CD14-positive monocyte (primary cell): ENCODE measurements at regions not wholly inside any gene's neighbourhood (a gene's known extent, or its start where the extent isn't known, plus 50 kb on each side); places are given as distances from the start of the nearest gene placed in this dataset.

Experiments used
- DNase-seq, 3 donors: peaks; one replicate each; pipeline ENCODE4 v3.0.0-alpha.2; 2011 to 2022
- H2AFZ ChIP-seq: 2 replicates; pipeline ENCODE4 v1.6.0; 2012; ENCODE audit warnings: mild to moderate bottlenecking, low read depth, low read length, inconsistent platforms; ENCODE audit not compliant: insufficient read depth, poor library complexity, severe bottlenecking
- H3K27ac ChIP-seq, 2 donors: 1 replicate in 1 of 2; 2 replicates in 1 of 2; pipeline ENCODE4 v1.5.1; 2012 to 2013; ENCODE audit warnings: low read length in 2 of 2, control low read depth in 1 of 2, inconsistent platforms in 1 of 2, low read depth in 1 of 2, mild to moderate bottlenecking in 1 of 2
- H3K27me3 ChIP-seq, 2 donors: one replicate each; pipeline versions ENCODE4 v1.6.0 to v1.6.1; 2011 to 2013; ENCODE audit warnings: low read length in 2 of 2; ENCODE audit not compliant: control insufficient read depth in 2 of 2, insufficient read depth in 2 of 2
- H3K36me3 ChIP-seq, 2 donors: replicated peaks in 1 of 2; 1 replicate in 1 of 2; 2 replicates in 1 of 2; pipeline versions ENCODE4 v1.5.1 to v1.6.1; 2012 to 2013; ENCODE audit warnings: low read length in 2 of 2, control low read depth in 1 of 2, inconsistent platforms in 1 of 2, mild to moderate bottlenecking in 1 of 2; ENCODE audit not compliant: insufficient read depth in 2 of 2, control insufficient read depth in 1 of 2
- H3K4me1 ChIP-seq, 2 donors: 1 replicate in 1 of 2; 2 replicates in 1 of 2; pipeline versions ENCODE4 v1.5.1 to v1.6.1; 2012 to 2013; ENCODE audit warnings: low read length in 2 of 2, control low read depth in 1 of 2, inconsistent platforms in 1 of 2, mild to moderate bottlenecking in 1 of 2, moderate library complexity in 1 of 2; ENCODE audit not compliant: insufficient read depth in 2 of 2, control insufficient read depth in 1 of 2
- H3K4me2 ChIP-seq: replicated peaks from 2 replicates; pipeline ENCODE3; 2012; ENCODE audit warnings: low read length, moderate library complexity, mild to moderate bottlenecking; ENCODE audit not compliant: poor library complexity, severe bottlenecking; ENCODE audit errors: extremely low read depth
- H3K4me3 ChIP-seq, 3 experiments: fragments of 200-600 bp in 1 of 3; sonication (generic) in 1 of 3; replicated peaks in 1 of 3; 1 replicate in 2 of 3; 2 replicates in 1 of 3; pipeline ENCODE4 v1.5.1; 2011 to 2013; ENCODE audit warnings: low read length in 3 of 3, mild to moderate bottlenecking in 3 of 3, control low read depth in 2 of 3, low read depth in 2 of 3, inconsistent platforms in 1 of 3, moderate library complexity in 1 of 3
- H3K79me2 ChIP-seq: 2 replicates; pipeline ENCODE4 v1.6.0; 2012; ENCODE audit warnings: mild to moderate bottlenecking, control low read depth, inconsistent platforms, low read length, moderate library complexity; ENCODE audit not compliant: insufficient read depth
- H3K9ac ChIP-seq: 2 replicates; pipeline ENCODE4 v1.6.0; 2017; ENCODE audit warnings: low read length, mild to moderate bottlenecking; ENCODE audit not compliant: insufficient read depth, poor library complexity, severe bottlenecking
- H3K9me3 ChIP-seq, 2 donors: replicated peaks in 1 of 2; 1 replicate in 1 of 2; 2 replicates in 1 of 2; pipeline versions ENCODE4 v1.5.1 to v1.6.1; 2012 to 2013; ENCODE audit warnings: low read length in 2 of 2, control low read depth in 1 of 2; ENCODE audit not compliant: control insufficient read depth in 1 of 2, insufficient read depth in 1 of 2
- H4K20me1 ChIP-seq: 2 replicates; pipeline ENCODE4 v1.6.0; 2012; ENCODE audit warnings: mild to moderate bottlenecking, low read length, control low read depth, moderate library complexity; ENCODE audit not compliant: insufficient read depth
- H3K27ac Mint-ChIP-seq, 7 donors: one replicate each; pipeline ENCODE4 v1.8.0; 2020; ENCODE audit warnings: mild to moderate bottlenecking in 7 of 7, mixed read lengths in 7 of 7, moderate library complexity in 6 of 7, inconsistent platforms in 2 of 7
- H3K27me3 Mint-ChIP-seq, 3 donors: one replicate each; pipeline ENCODE4 v1.8.0; 2021 to 2022; ENCODE audit warnings: low read depth in 3 of 3, mild to moderate bottlenecking in 3 of 3, mixed read lengths in 3 of 3, moderate library complexity in 3 of 3, inconsistent platforms in 1 of 3
- H3K36me3 Mint-ChIP-seq, 2 donors: one replicate each; pipeline ENCODE4 v1.8.0; 2020; ENCODE audit warnings: mixed read lengths in 2 of 2, inconsistent platforms in 1 of 2, mild to moderate bottlenecking in 1 of 2
- H3K4me1 Mint-ChIP-seq: one replicate; pipeline ENCODE4 v1.8.0; 2020; ENCODE audit warnings: mild to moderate bottlenecking, mixed read lengths
- H3K4me3 Mint-ChIP-seq, 2 donors: one replicate each; pipeline ENCODE4 v1.8.0; 2020; ENCODE audit warnings: mild to moderate bottlenecking in 2 of 2, mixed read lengths in 2 of 2, moderate library complexity in 1 of 2
- H3K9me3 Mint-ChIP-seq, 7 donors: one replicate each; pipeline ENCODE4 v1.8.0; 2020 to 2022; ENCODE audit warnings: mixed read lengths in 7 of 7, mild to moderate bottlenecking in 6 of 7, moderate library complexity in 6 of 7, inconsistent platforms in 2 of 7
- WGBS: methylation state at CpG from one replicate; pipeline ENCODE4 v1.1.5; 2013; ENCODE audit warnings: missing lambda C conversion rate; ENCODE audit not compliant: insufficient coverage; 5-methylcytosine and 5-hydroxymethylcytosine counted together
- intact Hi-C, 2 donors: fragments of 100-400 bp; cut with micrococcal nuclease; formaldehyde crosslinking; loops; one replicate each; pipeline versions ENCODE4 v1.15.0 to v1.15.1; 2023
- TF ChIP-seq, protein P1 (sequence below): fragments of 200-600 bp; IDR thresholded peaks from one replicate; pipeline ENCODE4 v1.8.0; 2022; ENCODE audit warnings: antibody characterized with exemption, mild to moderate bottlenecking

DNA sequence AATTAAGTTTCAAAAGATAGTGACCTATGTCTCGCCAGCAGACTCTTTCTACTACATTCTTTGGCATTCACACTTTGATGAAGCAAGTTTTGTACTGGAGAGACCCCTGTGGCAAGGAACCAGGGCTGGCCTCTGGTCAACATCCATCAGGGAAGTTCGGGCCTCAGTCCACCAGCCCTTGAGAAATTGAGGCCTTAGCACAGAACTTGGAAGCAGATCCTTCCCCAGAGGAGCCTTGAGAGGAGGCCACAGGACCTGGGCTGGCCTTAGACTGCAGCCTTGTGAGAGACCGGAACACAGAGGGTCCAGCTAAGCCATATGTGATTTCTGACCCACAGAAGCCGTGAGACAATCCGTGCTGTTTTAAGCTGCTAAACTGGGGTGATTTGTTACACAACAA, 317.9 kb downstream of the ZSWIM6 start:
- intact Hi-C loops: no loop called here
- H3K9me3 Mint-ChIP-seq: no peaks in the 10 kb centered on the region
- H2AFZ ChIP-seq: no peak overlapping the region
- no peaks in the 10 kb centered on the region for H3K27me3 ChIP-seq
- no peak overlapping the region for H3K27ac Mint-ChIP-seq
- H3K79me2 ChIP-seq: no peaks in the 10 kb centered on the region
- H3K4me2 ChIP-seq: no peak overlapping the region
- no peaks in the 10 kb centered on the region for H3K36me3 Mint-ChIP-seq
- DNase-seq: no peak
- H3K9ac ChIP-seq: no peak overlapping the region
- H3K4me3 ChIP-seq: no peak overlapping the region
- no peaks in the 10 kb centered on the region for H4K20me1 ChIP-seq
- H3K4me3 Mint-ChIP-seq: no peak overlapping the region
- H3K27me3 Mint-ChIP-seq: peaks cover 0 to 5% (median 1%) of the 10 kb centered on the region in 3 donors
- H3K27ac ChIP-seq: no peak overlapping the region
- H3K4me1 Mint-ChIP-seq: no peaks in the 10 kb centered on the region
- no peaks in the 10 kb centered on the region for H3K9me3 ChIP-seq
- no peaks in the 10 kb centered on the region for H3K4me1 ChIP-seq
- TF ChIP-seq, protein P1, sequence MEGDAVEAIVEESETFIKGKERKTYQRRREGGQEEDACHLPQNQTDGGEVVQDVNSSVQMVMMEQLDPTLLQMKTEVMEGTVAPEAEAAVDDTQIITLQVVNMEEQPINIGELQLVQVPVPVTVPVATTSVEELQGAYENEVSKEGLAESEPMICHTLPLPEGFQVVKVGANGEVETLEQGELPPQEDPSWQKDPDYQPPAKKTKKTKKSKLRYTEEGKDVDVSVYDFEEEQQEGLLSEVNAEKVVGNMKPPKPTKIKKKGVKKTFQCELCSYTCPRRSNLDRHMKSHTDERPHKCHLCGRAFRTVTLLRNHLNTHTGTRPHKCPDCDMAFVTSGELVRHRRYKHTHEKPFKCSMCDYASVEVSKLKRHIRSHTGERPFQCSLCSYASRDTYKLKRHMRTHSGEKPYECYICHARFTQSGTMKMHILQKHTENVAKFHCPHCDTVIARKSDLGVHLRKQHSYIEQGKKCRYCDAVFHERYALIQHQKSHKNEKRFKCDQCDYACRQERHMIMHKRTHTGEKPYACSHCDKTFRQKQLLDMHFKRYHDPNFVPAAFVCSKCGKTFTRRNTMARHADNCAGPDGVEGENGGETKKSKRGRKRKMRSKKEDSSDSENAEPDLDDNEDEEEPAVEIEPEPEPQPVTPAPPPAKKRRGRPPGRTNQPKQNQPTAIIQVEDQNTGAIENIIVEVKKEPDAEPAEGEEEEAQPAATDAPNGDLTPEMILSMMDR: no peak
- H3K36me3 ChIP-seq: no peaks in the 10 kb centered on the region
- 96% methylated on average over 3 of the region's 5 CpGs for WGBS

DNA sequence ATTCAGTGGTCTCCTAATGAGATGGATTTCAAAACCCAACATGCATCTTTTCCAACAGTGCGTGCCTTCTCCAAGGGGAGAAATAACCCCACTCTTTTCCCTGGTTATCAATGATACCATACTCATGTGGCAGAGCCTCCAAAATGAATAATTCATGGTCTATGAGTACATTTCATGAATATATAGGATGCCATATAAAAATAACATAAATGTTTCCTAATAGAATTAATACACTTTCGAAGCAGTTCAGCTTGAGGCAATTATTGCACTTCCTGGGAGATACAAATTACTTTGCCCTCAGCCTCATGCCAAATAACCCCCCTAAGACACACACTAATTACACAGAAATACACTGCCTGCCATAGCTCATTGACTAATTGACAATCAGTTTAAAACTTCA, 318.6 kb downstream of the ZSWIM6 start:
- Histone ChIP-seq H4K20me1 (no peaks in the 10 kb centered on the region), H3K27me3 (no peaks in the 10 kb centered on the region), H3K27ac (no peak overlapping the region), H3K4me1 (no peaks in the 10 kb centered on the region), H3K9me3 (no peaks in the 10 kb centered on the region), H2AFZ (no peak overlapping the region), H3K4me2 (no peak overlapping the region), H3K9ac (no peak overlapping the region), H3K4me3 (no peak overlapping the region), H3K36me3 (no peaks in the 10 kb centered on the region), H3K79me2 (no peaks in the 10 kb centered on the region)
- Mint-ChIP-seq H3K27ac (no peak overlapping the region), H3K4me3 (no peak overlapping the region), H3K9me3 (no peaks in the 10 kb centered on the region), H3K36me3 (no peaks in the 10 kb centered on the region), H3K27me3 (peaks cover 0 to 9% (median 1%) of the 10 kb centered on the region in 3 donors), H3K4me1 (no peaks in the 10 kb centered on the region)
- TF ChIP-seq, protein P1: no peak
- 100% methylated on average over 1 of the region's 2 CpGs for WGBS
- DNase-seq: no peak
- intact Hi-C loops: no loop called here
